Liver (tissue), 8 donors: ENCODE measurements at regions not wholly inside any gene's neighbourhood (a gene's known extent, or its start where the extent isn't known, plus 50 kb on each side); places are given as distances from the start of the nearest gene placed in this dataset.

ENCODE experiments used
- DNase-seq: peaks from one replicate; pipeline ENCODE4 v3.0.0-alpha.2; 2017; ENCODE audit warnings: low spot score
- H3K27ac ChIP-seq, 2 donors: one replicate each; pipeline ENCODE4 v1.7.0; 2013; ENCODE audit warnings: inconsistent platforms in 2 of 2, low read length in 2 of 2, control low read depth in 1 of 2, low read depth in 1 of 2, mild to moderate bottlenecking in 1 of 2
- H3K27me3 ChIP-seq, 4 donors: one replicate each; pipeline versions ENCODE4 v1.6.1 to v1.7.0; 2013; ENCODE audit warnings: low read length in 3 of 4, inconsistent platforms in 1 of 4, mild to moderate bottlenecking in 1 of 4, moderate library complexity in 1 of 4; ENCODE audit not compliant: control insufficient read depth in 4 of 4, insufficient read depth in 4 of 4
- H3K36me3 ChIP-seq, 4 donors: one replicate each; pipeline versions ENCODE4 v1.6.1 to v1.7.0; 2013; ENCODE audit warnings: low read length in 3 of 4, mild to moderate bottlenecking in 3 of 4, low read depth in 1 of 4, moderate library complexity in 1 of 4; ENCODE audit not compliant: control insufficient read depth in 4 of 4, insufficient read depth in 3 of 4
- H3K4me1 ChIP-seq, 4 donors: one replicate each; pipeline versions ENCODE4 v1.6.1 to v1.7.0; 2013; ENCODE audit warnings: low read length in 3 of 4, mild to moderate bottlenecking in 3 of 4, moderate library complexity in 1 of 4; ENCODE audit not compliant: control insufficient read depth in 4 of 4, insufficient read depth in 4 of 4
- H3K4me3 ChIP-seq, 3 donors: one replicate each; pipeline versions ENCODE4 v1.6.1 to v1.7.0; 2013; ENCODE audit warnings: low read length in 3 of 3, control low read depth in 1 of 3, low read depth in 1 of 3, mild to moderate bottlenecking in 1 of 3
- H3K9ac ChIP-seq, 2 donors: one replicate each; pipeline ENCODE4 v1.7.0; 2013; ENCODE audit warnings: low read length in 2 of 2, mild to moderate bottlenecking in 2 of 2, moderate library complexity in 2 of 2, control low read depth in 1 of 2, low read depth in 1 of 2
- H3K9me3 ChIP-seq, 4 donors: one replicate each; pipeline versions ENCODE4 v1.6.1 to v1.7.0; 2013; ENCODE audit warnings: low read length in 3 of 4; ENCODE audit not compliant: control insufficient read depth in 4 of 4
- ATF3 ChIP-seq: IDR thresholded peaks from 2 replicates; pipeline ENCODE4 v1.6.1; 2016; ENCODE audit warnings: antibody characterized with exemption
- CTCF ChIP-seq: fragments of 150-350 bp; IDR thresholded peaks from 2 replicates; pipeline ENCODE4 v1.5.1; 2017; ENCODE audit warnings: improper control_type of control experiment, low read depth, low read length; ENCODE audit not compliant: missing input control
- EGR1 ChIP-seq, 2 donors: IDR thresholded peaks; 2 replicates each; pipeline ENCODE4 v1.6.1; 2016 to 2018; ENCODE audit warnings: antibody characterized with exemption in 2 of 2, low read depth in 2 of 2
- FOXA1 ChIP-seq: IDR thresholded peaks from 2 replicates; pipeline ENCODE4 v1.6.1; 2016; ENCODE audit warnings: antibody characterized with exemption
- FOXA2 ChIP-seq: IDR thresholded peaks from 2 replicates; pipeline ENCODE4 v1.6.1; 2016; ENCODE audit warnings: antibody characterized with exemption
- GABPA ChIP-seq, 2 donors: IDR thresholded peaks in 1 of 2; conservative IDR thresholded peaks in 1 of 2; 2 replicates each; pipeline ENCODE4 v1.6.1; 2016; ENCODE audit warnings: antibody characterized with exemption in 2 of 2, mild to moderate bottlenecking in 1 of 2, moderate library complexity in 1 of 2
- HNF4A ChIP-seq, 2 donors: conservative IDR thresholded peaks; 2 replicates each; pipeline ENCODE4 v1.6.1; 2016; ENCODE audit warnings: antibody characterized with exemption in 2 of 2, mild to moderate bottlenecking in 2 of 2
- HNF4G ChIP-seq: IDR thresholded peaks from 2 replicates; pipeline ENCODE4 v1.6.1; 2016; ENCODE audit warnings: antibody characterized with exemption
- JUND ChIP-seq, 2 donors: IDR thresholded peaks; 2 replicates each; pipeline ENCODE4 v1.6.1; 2016; ENCODE audit warnings: antibody characterized with exemption in 2 of 2
- MAX ChIP-seq: IDR thresholded peaks from 2 replicates; pipeline ENCODE4 v1.6.1; 2016; ENCODE audit warnings: antibody characterized with exemption
- NR2F2 ChIP-seq: IDR thresholded peaks from 2 replicates; pipeline ENCODE4 v1.6.1; 2016; ENCODE audit warnings: antibody characterized with exemption
- RAD21 ChIP-seq, 2 donors: IDR thresholded peaks; 2 replicates each; pipeline ENCODE4 v1.6.1; 2016; ENCODE audit warnings: antibody characterized with exemption in 2 of 2, mild to moderate bottlenecking in 2 of 2
- REST ChIP-seq: IDR thresholded peaks from 2 replicates; pipeline ENCODE4 v1.6.1; 2016; ENCODE audit warnings: antibody characterized with exemption, mild to moderate bottlenecking
- RXRA ChIP-seq, 2 donors: IDR thresholded peaks; 2 replicates each; pipeline ENCODE4 v1.6.1; 2017 to 2018; ENCODE audit warnings: antibody characterized with exemption in 2 of 2, mild to moderate bottlenecking in 1 of 2
- SP1 ChIP-seq: IDR thresholded peaks from 2 replicates; pipeline ENCODE4 v1.6.1; 2018; ENCODE audit warnings: antibody characterized with exemption, mild to moderate bottlenecking
- TAF1 ChIP-seq: conservative IDR thresholded peaks from 2 replicates; pipeline ENCODE4 v1.6.1; 2016; ENCODE audit warnings: antibody characterized with exemption, mild to moderate bottlenecking
- YY1 ChIP-seq: IDR thresholded peaks from 2 replicates; pipeline ENCODE4 v1.6.1; 2016; ENCODE audit warnings: antibody characterized with exemption, mild to moderate bottlenecking
- ZBTB33 ChIP-seq: IDR thresholded peaks from 2 replicates; pipeline ENCODE4 v1.6.1; 2016; ENCODE audit warnings: antibody characterized with exemption
- WGBS: extraction: QIAGEN DNeasy Blood & Tissue Kit; methylation state at CpG from one replicate; pipeline ENCODE4 v1.1.7; 2013; 5-methylcytosine and 5-hydroxymethylcytosine counted together
- donor health status: healthy.
- donor health status: healthy.
- donor health status: healthy.
- donor health status: healthy.
- donor health status: healthy.

- Histone ChIP-seq H3K9ac (no peak overlapping the region), H3K27me3 (no peaks in the 10 kb centered on the region), H3K9me3 (no peaks in the 10 kb centered on the region), H3K27ac (no peak overlapping the region), H3K4me1 (no peaks in the 10 kb centered on the region), H3K36me3 (no peaks in the 10 kb centered on the region), H3K4me3 (no peak overlapping the region)
- WGBS = 84% methylated on average over 3 of the region's 3 CpGs
- DNase-seq = no peak
- no peak for TF ChIP-seq NR2F2
- no peak for TF ChIP-seq MAX
- TF ChIP-seq EGR1 (IDR thresholded peaks at IDR 0.05; ENCODE audit: low read depth in 2 of 2) = no peak
- no peak for TF ChIP-seq REST
- no peak for TF ChIP-seq SP1
- TF ChIP-seq RXRA (IDR thresholded peaks at IDR 0.05) = no peak
- TF ChIP-seq RAD21 (IDR thresholded peaks at IDR 0.05) = no peak
- no peak for TF ChIP-seq TAF1
- TF ChIP-seq YY1 = no peak
- TF ChIP-seq CTCF = no peak
- TF ChIP-seq GABPA (IDR thresholded peaks at IDR 0.05 in 1 of 2, conservative IDR thresholded peaks at IDR 0.05 in 1 of 2) = no peak
- TF ChIP-seq FOXA2 = no peak
- no peak for TF ChIP-seq ZBTB33
- no peak for TF ChIP-seq JUND (IDR thresholded peaks at IDR 0.05)
- no peak for TF ChIP-seq FOXA1
- TF ChIP-seq ATF3 = no peak
- no peak for TF ChIP-seq HNF4A (conservative IDR thresholded peaks at IDR 0.05)
- no peak for TF ChIP-seq HNF4G
These were observed 1123.3 kb downstream of the EFNB2 start for GRCh38 chr13:105412171-105412570.
